DND-41 (cell line): ENCODE measurements at regions not wholly inside any gene's neighbourhood (a gene's known extent, or its start where the extent isn't known, plus 50 kb on each side); places are given as distances from the start of the nearest gene placed in this dataset.

ENCODE experiments used
- ATAC-seq: fragments of 200-7000 bp; cut with Tn5 transposase; 3 replicates; pipeline ENCODE4 v1.9.1; 2021; ENCODE audit warnings: low read depth; ENCODE audit not compliant: insufficient read depth
- DNase-seq: peaks from one replicate; pipeline ENCODE4 v3.0.0-alpha.2; 2020
- H2AFZ ChIP-seq: 2 replicates; pipeline ENCODE4 v1.6.0; 2012; ENCODE audit warnings: low read depth, low read length
- H3K27ac ChIP-seq: 2 replicates; pipeline ENCODE4 v1.5.1; 2012; ENCODE audit warnings: low read length, inconsistent platforms
- H3K27me3 ChIP-seq: fragments of 200-600 bp; sonication (generic); 2 replicates; pipeline ENCODE4 v1.6.0; 2012; ENCODE audit warnings: low read length, mild to moderate bottlenecking, inconsistent platforms; ENCODE audit not compliant: insufficient read depth, poor library complexity
- H3K36me3 ChIP-seq: 2 replicates; pipeline ENCODE4 v1.5.1; 2012; ENCODE audit warnings: low read length, inconsistent platforms; ENCODE audit not compliant: insufficient read depth
- H3K4me1 ChIP-seq: 2 replicates; pipeline ENCODE4 v1.5.1; 2012; ENCODE audit warnings: mild to moderate bottlenecking, low read length; ENCODE audit not compliant: insufficient read depth
- H3K4me2 ChIP-seq: 2 replicates; pipeline ENCODE4 v1.6.0; 2012; ENCODE audit warnings: mild to moderate bottlenecking, moderate library complexity, low read length, inconsistent platforms; ENCODE audit not compliant: insufficient read depth
- H3K4me3 ChIP-seq, 2 experiments: fragments of 200-600 bp in 1 of 2; shearing (Covaris generic) in 1 of 2; 2 replicates each; pipeline ENCODE4 v1.5.1; 2012 to 2016; ENCODE audit warnings: inconsistent platforms in 2 of 2, low read length in 2 of 2, mild to moderate bottlenecking in 2 of 2, low read depth in 1 of 2, moderate library complexity in 1 of 2
- H3K79me2 ChIP-seq: 2 replicates; pipeline ENCODE4 v1.6.0; 2012; ENCODE audit warnings: low read length, inconsistent platforms; ENCODE audit not compliant: insufficient read depth
- H3K9ac ChIP-seq: 2 replicates; pipeline ENCODE4 v1.6.0; 2012; ENCODE audit warnings: low read depth, mild to moderate bottlenecking, inconsistent platforms, low read length, moderate library complexity
- H3K9me3 ChIP-seq: 2 replicates; pipeline ENCODE4 v1.5.1; 2012; ENCODE audit warnings: low read length, moderate library complexity, mild to moderate bottlenecking, inconsistent platforms; ENCODE audit not compliant: insufficient read depth, severe bottlenecking
- H4K20me1 ChIP-seq: 2 replicates; pipeline ENCODE4 v1.6.0; 2012; ENCODE audit warnings: low read length; ENCODE audit not compliant: insufficient read depth
- CTCF ChIP-seq: IDR thresholded peaks from 2 replicates; pipeline ENCODE4 v1.5.1; 2012; ENCODE audit warnings: borderline replicate concordance, low read length, moderate library complexity, mild to moderate bottlenecking; ENCODE audit not compliant: poor library complexity, severe bottlenecking; ENCODE audit errors: extremely low read depth
- EZH2 ChIP-seq: IDR thresholded peaks from 3 replicates; pipeline ENCODE4 v1.6.1; 2012; ENCODE audit warnings: borderline replicate concordance, low read depth, mild to moderate bottlenecking, moderate library complexity, low read length, inconsistent platforms; ENCODE audit not compliant: severe bottlenecking

GRCh38 chr10:78302989-78303854 is 269.6 kb downstream of the RPS24 start:
- Histone ChIP-seq H3K27ac (peak overlapping the region; percentile 69), H3K9me3 (no peaks in the 10 kb centered on the region), H3K4me2 (peak overlapping the region; percentile 69), H3K27me3 (peaks cover 14% of the 10 kb centered on the region), H2AFZ (peak overlapping the region; percentile 88), H3K4me3 (peak overlapping the region; percentile 15 to 59; a peak in 3 of 4 replicates), H3K9ac (peak overlapping the region; percentile 69), H4K20me1 (no peaks in the 10 kb centered on the region), H3K36me3 (no peaks in the 10 kb centered on the region), H3K4me1 (peaks cover 23% of the 10 kb centered on the region), H3K79me2 (no peaks in the 10 kb centered on the region)
- peak; percentile 96 for DNase-seq
- peak; percentile 93 for ATAC-seq
- TF ChIP-seq EZH2 (no peak), CTCF (peak; percentile 85)

- Histone ChIP-seq H3K4me2 (no peak overlapping the region), H3K79me2 (no peaks in the 10 kb centered on the region), H3K4me3 (no peak overlapping the region), H3K36me3 (no peaks in the 10 kb centered on the region), H3K27ac (no peak overlapping the region), H3K27me3 (peaks cover 19% of the 10 kb centered on the region), H3K4me1 (peaks cover 23% of the 10 kb centered on the region), H4K20me1 (no peaks in the 10 kb centered on the region), H2AFZ (peak overlapping the region; percentile 88; the same call in 1 of the 2 replicates), H3K9me3 (no peaks in the 10 kb centered on the region), H3K9ac (no peak overlapping the region)
- DNase-seq (peak; percentile 24), ATAC-seq (no peak)
- TF ChIP-seq EZH2: no peak
- no peak for TF ChIP-seq CTCF
Observed at GRCh38 chr10:78304091-78305045, 270.7 kb downstream of the RPS24 start.

- TF ChIP-seq EZH2 (no peak), CTCF (no peak)
- H3K27me3 ChIP-seq: peaks cover 19% of the 10 kb centered on the region
- ATAC-seq (no peak), DNase-seq (no peak)
- H3K4me2 ChIP-seq: no peak overlapping the region
- no peaks in the 10 kb centered on the region for H4K20me1 ChIP-seq
- no peaks in the 10 kb centered on the region for H3K79me2 ChIP-seq
- H2AFZ ChIP-seq: no peak overlapping the region
- H3K4me3 ChIP-seq: no peak overlapping the region
- H3K9me3 ChIP-seq: no peaks in the 10 kb centered on the region
- no peaks in the 10 kb centered on the region for H3K36me3 ChIP-seq
- H3K9ac ChIP-seq: no peak overlapping the region
- H3K4me1 ChIP-seq: peaks cover 23% of the 10 kb centered on the region
- H3K27ac ChIP-seq: no peak overlapping the region
Observed at GRCh38 chr10:78305311-78305710, 271.6 kb downstream of the RPS24 start.
